ENCODE measurements at regions not wholly inside any gene's neighbourhood (a gene's known extent, or its start where the extent isn't known, plus 50 kb on each side); places are given as distances from the start of the nearest gene placed in this dataset.

DNA sequence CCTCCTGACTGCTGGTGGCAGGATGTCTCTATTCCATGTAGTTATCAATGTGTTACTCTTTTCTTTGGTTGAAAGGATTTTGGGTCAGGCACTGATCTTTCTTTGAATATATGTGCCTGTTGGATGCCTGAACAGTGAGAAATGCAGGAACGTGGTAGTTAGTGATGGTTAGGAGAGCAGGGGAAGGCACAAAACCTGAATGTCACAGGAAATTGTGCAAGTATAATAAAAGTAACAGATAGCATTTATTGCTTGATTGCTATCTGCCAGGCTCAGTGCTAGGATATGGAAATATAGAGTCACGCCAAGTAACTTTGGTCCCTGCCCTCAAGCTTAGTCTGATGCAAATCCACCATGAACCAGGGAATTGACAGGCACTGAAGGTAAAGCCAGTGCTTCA is 219.8 kb upstream of the FAT1 start:
- TF ChIP-seq POLR2A (IDR thresholded peaks at IDR 0.05) (no peak), POLR2AphosphoS5 (IDR thresholded peaks at IDR 0.05) (no peak)
- TF ChIP-seq, protein P1, sequence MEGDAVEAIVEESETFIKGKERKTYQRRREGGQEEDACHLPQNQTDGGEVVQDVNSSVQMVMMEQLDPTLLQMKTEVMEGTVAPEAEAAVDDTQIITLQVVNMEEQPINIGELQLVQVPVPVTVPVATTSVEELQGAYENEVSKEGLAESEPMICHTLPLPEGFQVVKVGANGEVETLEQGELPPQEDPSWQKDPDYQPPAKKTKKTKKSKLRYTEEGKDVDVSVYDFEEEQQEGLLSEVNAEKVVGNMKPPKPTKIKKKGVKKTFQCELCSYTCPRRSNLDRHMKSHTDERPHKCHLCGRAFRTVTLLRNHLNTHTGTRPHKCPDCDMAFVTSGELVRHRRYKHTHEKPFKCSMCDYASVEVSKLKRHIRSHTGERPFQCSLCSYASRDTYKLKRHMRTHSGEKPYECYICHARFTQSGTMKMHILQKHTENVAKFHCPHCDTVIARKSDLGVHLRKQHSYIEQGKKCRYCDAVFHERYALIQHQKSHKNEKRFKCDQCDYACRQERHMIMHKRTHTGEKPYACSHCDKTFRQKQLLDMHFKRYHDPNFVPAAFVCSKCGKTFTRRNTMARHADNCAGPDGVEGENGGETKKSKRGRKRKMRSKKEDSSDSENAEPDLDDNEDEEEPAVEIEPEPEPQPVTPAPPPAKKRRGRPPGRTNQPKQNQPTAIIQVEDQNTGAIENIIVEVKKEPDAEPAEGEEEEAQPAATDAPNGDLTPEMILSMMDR (IDR thresholded peaks at IDR 0.05): no peak

Data from gastroesophageal sphincter (tissue), 3 donors.